ENCODE measurements at regions not wholly inside any gene's neighbourhood (a gene's known extent, or its start where the extent isn't known, plus 50 kb on each side); places are given as distances from the start of the nearest gene placed in this dataset.

- TF ChIP-seq, protein P1, sequence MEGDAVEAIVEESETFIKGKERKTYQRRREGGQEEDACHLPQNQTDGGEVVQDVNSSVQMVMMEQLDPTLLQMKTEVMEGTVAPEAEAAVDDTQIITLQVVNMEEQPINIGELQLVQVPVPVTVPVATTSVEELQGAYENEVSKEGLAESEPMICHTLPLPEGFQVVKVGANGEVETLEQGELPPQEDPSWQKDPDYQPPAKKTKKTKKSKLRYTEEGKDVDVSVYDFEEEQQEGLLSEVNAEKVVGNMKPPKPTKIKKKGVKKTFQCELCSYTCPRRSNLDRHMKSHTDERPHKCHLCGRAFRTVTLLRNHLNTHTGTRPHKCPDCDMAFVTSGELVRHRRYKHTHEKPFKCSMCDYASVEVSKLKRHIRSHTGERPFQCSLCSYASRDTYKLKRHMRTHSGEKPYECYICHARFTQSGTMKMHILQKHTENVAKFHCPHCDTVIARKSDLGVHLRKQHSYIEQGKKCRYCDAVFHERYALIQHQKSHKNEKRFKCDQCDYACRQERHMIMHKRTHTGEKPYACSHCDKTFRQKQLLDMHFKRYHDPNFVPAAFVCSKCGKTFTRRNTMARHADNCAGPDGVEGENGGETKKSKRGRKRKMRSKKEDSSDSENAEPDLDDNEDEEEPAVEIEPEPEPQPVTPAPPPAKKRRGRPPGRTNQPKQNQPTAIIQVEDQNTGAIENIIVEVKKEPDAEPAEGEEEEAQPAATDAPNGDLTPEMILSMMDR (IDR thresholded peaks at IDR 0.05): no peak
- DNase-seq (ENCODE audit: low spot score): peak; percentile 86
- no peaks in the 10 kb centered on the region for H3K4me1 Mint-ChIP-seq (ENCODE audit: low read depth)
- H3K27ac Mint-ChIP-seq (ENCODE audit: unreplicated experiment): no peak overlapping the region
- H3K4me3 Mint-ChIP-seq (ENCODE audit: unreplicated experiment): no peak overlapping the region
- H3K36me3 Mint-ChIP-seq (ENCODE audit: low read depth): peaks cover 1% of the 10 kb centered on the region
- peaks cover 12% of the 10 kb centered on the region for H3K27me3 Mint-ChIP-seq (ENCODE audit: low read depth)
- peaks cover 5% of the 10 kb centered on the region for H3K9me3 Mint-ChIP-seq (ENCODE audit: low read depth)
These were observed 193.3 kb upstream of the C14orf180 start for GRCh38 chr14:104386151-104386841.

GRCh38 chr14:104387022-104388010 is 192.2 kb upstream of the C14orf180 start:
- no peak overlapping the region for H3K4me3 Mint-ChIP-seq (ENCODE audit: unreplicated experiment)
- DNase-seq (ENCODE audit: low spot score): peak; percentile 91
- no peaks in the 10 kb centered on the region for H3K36me3 Mint-ChIP-seq (ENCODE audit: low read depth)
- TF ChIP-seq, protein P1 (IDR thresholded peaks at IDR 0.05): no peak
- H3K4me1 Mint-ChIP-seq (ENCODE audit: low read depth): no peaks in the 10 kb centered on the region
- no peaks in the 10 kb centered on the region for H3K9me3 Mint-ChIP-seq (ENCODE audit: low read depth)
- peaks cover 7% of the 10 kb centered on the region for H3K27me3 Mint-ChIP-seq (ENCODE audit: low read depth)
- no peak overlapping the region for H3K27ac Mint-ChIP-seq (ENCODE audit: unreplicated experiment)

- H3K4me3 Mint-ChIP-seq (ENCODE audit: unreplicated experiment): no peak overlapping the region
- peaks cover 7% of the 10 kb centered on the region for H3K27me3 Mint-ChIP-seq (ENCODE audit: low read depth)
- H3K36me3 Mint-ChIP-seq (ENCODE audit: low read depth): no peaks in the 10 kb centered on the region
- peak; percentile 65 for DNase-seq (ENCODE audit: low spot score)
- H3K27ac Mint-ChIP-seq (ENCODE audit: unreplicated experiment): no peak overlapping the region
- no peaks in the 10 kb centered on the region for H3K4me1 Mint-ChIP-seq (ENCODE audit: low read depth)
- TF ChIP-seq, protein P1 (IDR thresholded peaks at IDR 0.05): no peak
- H3K9me3 Mint-ChIP-seq (ENCODE audit: low read depth): no peaks in the 10 kb centered on the region
These were observed 191.5 kb upstream of the C14orf180 start for GRCh38 chr14:104388011-104388521.

- no peaks in the 10 kb centered on the region for H3K9me3 Mint-ChIP-seq (ENCODE audit: low read depth)
- H3K27ac Mint-ChIP-seq (ENCODE audit: unreplicated experiment): no peak overlapping the region
- H3K27me3 Mint-ChIP-seq (ENCODE audit: low read depth): peaks cover 5% of the 10 kb centered on the region
- TF ChIP-seq, protein P1 (IDR thresholded peaks at IDR 0.05): no peak
- no peaks in the 10 kb centered on the region for H3K4me1 Mint-ChIP-seq (ENCODE audit: low read depth)
- no peak overlapping the region for H3K4me3 Mint-ChIP-seq (ENCODE audit: unreplicated experiment)
- H3K36me3 Mint-ChIP-seq (ENCODE audit: low read depth): no peaks in the 10 kb centered on the region
- DNase-seq (ENCODE audit: low spot score): peak; percentile 81
These were observed 190.8 kb upstream of the C14orf180 start for GRCh38 chr14:104388541-104389325.

All from chondrocyte (in vitro differentiated cells).